Muscle layer of colon (tissue), 2 donors: ENCODE measurements at regions not wholly inside any gene's neighbourhood (a gene's known extent, or its start where the extent isn't known, plus 50 kb on each side); places are given as distances from the start of the nearest gene placed in this dataset.

Experiments used
- H3K27ac ChIP-seq: one replicate; pipeline ENCODE4 v1.7.0; 2013; ENCODE audit warnings: low read depth, mild to moderate bottlenecking, low read length, moderate library complexity
- H3K27me3 ChIP-seq, 2 donors: one replicate each; pipeline ENCODE4 v1.7.0; 2013; ENCODE audit warnings: low read length in 2 of 2, mild to moderate bottlenecking in 2 of 2; ENCODE audit not compliant: insufficient read depth in 2 of 2, control insufficient read depth in 1 of 2
- H3K36me3 ChIP-seq: one replicate; pipeline ENCODE4 v1.7.0; 2013; ENCODE audit warnings: mild to moderate bottlenecking, low read length; ENCODE audit not compliant: insufficient read depth
- H3K4me1 ChIP-seq: one replicate; pipeline ENCODE4 v1.7.0; 2013; ENCODE audit warnings: mild to moderate bottlenecking, low read length; ENCODE audit not compliant: insufficient read depth
- H3K4me3 ChIP-seq, 2 donors: one replicate each; pipeline ENCODE4 v1.7.0; 2013; ENCODE audit warnings: low read length in 2 of 2, low read depth in 1 of 2, mild to moderate bottlenecking in 1 of 2, moderate library complexity in 1 of 2
- H3K9ac ChIP-seq: one replicate; pipeline ENCODE4 v1.7.0; 2013; ENCODE audit warnings: low read length
- H3K9me3 ChIP-seq: one replicate; pipeline ENCODE4 v1.7.0; 2013; ENCODE audit warnings: mild to moderate bottlenecking, low read length
- donor health status: abdominal sarcoma.
- donor health status: Adenocarcinoma of cecum.

DNA sequence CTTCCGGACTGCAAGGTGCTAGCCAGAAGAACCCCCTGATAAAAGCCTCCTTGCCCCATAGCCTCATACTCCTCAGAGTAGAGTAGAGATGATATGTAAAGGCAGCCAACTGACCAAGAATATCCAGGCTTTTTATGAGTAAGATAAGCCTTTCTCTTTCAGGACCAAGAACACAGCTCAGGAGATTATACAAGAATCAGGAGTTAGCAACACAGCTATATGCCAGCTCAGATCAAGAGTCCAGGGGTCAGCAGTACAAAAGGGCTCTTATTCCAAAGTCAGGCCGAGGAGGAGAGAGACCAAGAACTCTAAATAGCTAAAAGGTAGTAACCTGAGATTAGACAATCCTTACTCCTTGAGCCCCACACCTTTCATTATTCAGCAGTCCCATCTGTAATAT lies 135.3 kb downstream of the BTG1 start:
- no peak overlapping the region for H3K9ac ChIP-seq
- H3K27me3 ChIP-seq: no peaks in the 10 kb centered on the region
- no peak overlapping the region for H3K4me3 ChIP-seq
- H3K4me1 ChIP-seq: no peaks in the 10 kb centered on the region
- no peak overlapping the region for H3K27ac ChIP-seq
- no peaks in the 10 kb centered on the region for H3K9me3 ChIP-seq
- no peaks in the 10 kb centered on the region for H3K36me3 ChIP-seq

DNA sequence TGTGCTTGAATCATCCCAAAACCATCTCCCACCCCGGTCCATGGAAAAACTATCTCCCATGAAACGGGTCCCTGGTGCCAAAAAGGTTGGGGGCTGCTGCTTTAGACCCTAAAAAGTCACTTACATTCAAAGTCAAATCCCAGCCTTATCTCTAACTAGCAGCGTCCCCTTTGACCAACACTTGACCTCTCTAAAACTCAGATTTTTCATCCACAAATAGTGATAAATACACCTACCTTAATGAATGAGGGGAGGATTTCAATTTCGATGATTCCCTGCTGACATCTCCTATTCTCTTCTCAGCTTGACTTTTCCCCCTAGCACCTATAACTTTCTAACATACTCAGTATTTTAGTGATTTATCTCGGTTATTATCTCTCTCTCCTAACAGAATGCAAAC lies 137.3 kb downstream of the BTG1 start:
- H3K4me1 ChIP-seq: no peaks in the 10 kb centered on the region
- H3K9ac ChIP-seq: no peak overlapping the region
- H3K9me3 ChIP-seq: no peaks in the 10 kb centered on the region
- H3K4me3 ChIP-seq: no peak overlapping the region
- no peaks in the 10 kb centered on the region for H3K36me3 ChIP-seq
- H3K27ac ChIP-seq: no peak overlapping the region
- no peaks in the 10 kb centered on the region for H3K27me3 ChIP-seq

- no peaks in the 10 kb centered on the region for H3K36me3 ChIP-seq
Measured at GRCh38 chr12:92007787-92008186, 137.9 kb downstream of the BTG1 start.

GRCh38 chr12:92003701-92004100 lies 141.9 kb downstream of the BTG1 start:
- Histone ChIP-seq H3K27me3 (no peaks in the 10 kb centered on the region), H3K4me1 (peaks cover 3% of the 10 kb centered on the region), H3K9me3 (no peaks in the 10 kb centered on the region), H3K27ac (no peak overlapping the region), H3K36me3 (no peaks in the 10 kb centered on the region), H3K9ac (no peak overlapping the region), H3K4me3 (no peak overlapping the region)

More at GRCh38 chr12:92007787-92008186, 137.9 kb downstream of the BTG1 start:
- Histone ChIP-seq H3K27ac (no peak overlapping the region), H3K27me3 (no peaks in the 10 kb centered on the region), H3K4me1 (peaks cover 3% of the 10 kb centered on the region), H3K9ac (no peak overlapping the region), H3K9me3 (no peaks in the 10 kb centered on the region), H3K4me3 (no peak overlapping the region)

DNA sequence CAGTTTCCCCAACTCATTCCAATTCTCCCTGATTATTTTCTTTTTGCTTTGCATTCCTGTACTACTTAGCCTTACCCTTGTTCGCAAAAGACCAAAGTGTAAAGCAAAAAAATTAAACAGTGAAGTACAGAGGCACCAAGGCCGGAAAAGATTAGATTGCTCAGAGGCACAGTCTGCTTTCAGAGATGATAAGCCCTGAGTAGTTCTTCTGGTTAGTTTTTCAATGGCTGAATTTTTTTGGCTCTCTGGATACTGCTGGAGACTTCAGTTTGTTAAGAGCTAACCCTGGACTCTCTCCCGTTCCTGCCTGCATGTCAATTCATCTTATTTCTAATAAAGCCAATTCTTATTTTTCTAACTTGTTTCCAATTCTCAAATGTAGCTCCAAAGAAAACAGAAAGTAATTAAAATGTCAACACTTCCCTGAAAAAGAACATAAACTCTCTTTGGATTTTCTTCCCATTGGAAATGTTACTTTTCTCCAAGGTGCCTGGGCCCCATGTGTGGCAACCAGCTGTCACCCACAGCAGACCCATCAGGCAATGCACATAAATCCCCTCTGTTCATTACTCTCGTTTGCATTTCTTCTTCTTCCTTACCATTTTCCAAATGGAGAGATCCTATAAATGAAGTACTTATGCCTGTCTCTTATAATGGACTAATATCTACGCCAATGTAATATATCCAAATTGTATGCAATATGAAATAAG lies 142.8 kb downstream of the BTG1 start:
- Histone ChIP-seq H3K9ac (no peak overlapping the region), H3K4me3 (no peak overlapping the region), H3K27me3 (no peaks in the 10 kb centered on the region), H3K36me3 (no peaks in the 10 kb centered on the region), H3K9me3 (no peaks in the 10 kb centered on the region), H3K27ac (no peak overlapping the region), H3K4me1 (peaks cover 3% of the 10 kb centered on the region)

- Histone ChIP-seq H3K27me3 (no peaks in the 10 kb centered on the region), H3K9me3 (no peaks in the 10 kb centered on the region), H3K36me3 (no peaks in the 10 kb centered on the region), H3K27ac (no peak overlapping the region), H3K9ac (no peak overlapping the region), H3K4me1 (peaks cover 3% of the 10 kb centered on the region), H3K4me3 (no peak overlapping the region)
Measured at GRCh38 chr12:92002195-92002649, 143.4 kb downstream of the BTG1 start.

GRCh38 chr12:92000597-92000996 lies 145.0 kb downstream of the BTG1 start:
- no peak overlapping the region for H3K4me3 ChIP-seq
- H3K9ac ChIP-seq: no peak overlapping the region
- no peaks in the 10 kb centered on the region for H3K9me3 ChIP-seq
- no peaks in the 10 kb centered on the region for H3K27me3 ChIP-seq
- peaks cover 3% of the 10 kb centered on the region for H3K4me1 ChIP-seq
- H3K27ac ChIP-seq: no peak overlapping the region
- H3K36me3 ChIP-seq: no peaks in the 10 kb centered on the region

GRCh38 chr12:91999823-92000222 lies 145.8 kb downstream of the BTG1 start:
- no peaks in the 10 kb centered on the region for H3K36me3 ChIP-seq
- no peaks in the 10 kb centered on the region for H3K9me3 ChIP-seq
- H3K4me1 ChIP-seq: peaks cover 3% of the 10 kb centered on the region
- H3K9ac ChIP-seq: no peak overlapping the region
- no peak overlapping the region for H3K27ac ChIP-seq
- H3K4me3 ChIP-seq: no peak overlapping the region
- no peaks in the 10 kb centered on the region for H3K27me3 ChIP-seq

DNA sequence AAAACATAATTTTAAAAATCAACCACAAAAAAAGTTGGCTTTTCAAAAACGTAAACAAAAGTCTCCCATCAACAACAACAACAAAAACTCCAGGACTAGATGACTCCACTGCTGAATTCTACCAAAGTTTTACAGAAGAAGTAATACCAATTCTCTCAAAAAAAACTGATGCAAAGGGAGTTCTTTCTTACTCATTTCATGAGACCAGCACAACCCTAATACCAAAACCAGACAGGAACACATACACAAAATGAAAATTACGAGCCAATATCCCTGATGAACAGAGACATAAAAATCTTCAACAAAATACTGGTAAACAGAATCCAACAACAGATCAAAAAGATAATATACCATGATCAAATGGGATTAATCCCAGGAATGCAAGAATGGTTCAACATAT lies 147.3 kb downstream of the BTG1 start:
- H3K27ac ChIP-seq: no peak overlapping the region
- no peak overlapping the region for H3K9ac ChIP-seq
- peaks cover 3% of the 10 kb centered on the region for H3K4me1 ChIP-seq
- no peaks in the 10 kb centered on the region for H3K27me3 ChIP-seq
- H3K4me3 ChIP-seq: no peak overlapping the region
- no peaks in the 10 kb centered on the region for H3K36me3 ChIP-seq
- no peaks in the 10 kb centered on the region for H3K9me3 ChIP-seq

DNA sequence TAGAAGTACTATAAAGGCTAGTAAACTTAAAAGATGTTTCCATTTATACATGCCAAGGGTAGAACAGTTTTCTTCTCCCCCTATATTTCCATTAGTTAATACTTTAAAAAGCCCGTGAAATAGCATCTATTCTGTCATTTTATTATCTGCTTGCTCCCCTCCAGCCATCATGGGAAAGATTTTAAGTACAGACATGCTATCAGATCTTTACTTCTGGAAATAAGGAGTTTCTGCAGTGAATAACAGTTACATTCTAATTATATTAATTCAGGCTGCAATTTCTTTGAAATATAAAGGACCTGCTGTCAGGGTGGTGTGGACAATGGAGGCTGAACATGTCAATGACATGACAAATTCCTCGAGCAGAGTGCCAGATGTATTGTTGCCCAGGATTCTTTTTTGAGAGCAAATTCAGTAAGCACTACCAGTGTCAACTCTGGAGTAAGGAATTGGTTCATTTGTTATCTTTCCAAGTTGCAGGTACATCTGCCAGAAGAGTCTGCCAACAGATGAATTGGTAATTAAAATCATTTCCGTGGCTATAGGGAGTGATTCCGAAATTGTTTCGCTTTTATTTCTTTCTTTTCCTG lies 151.3 kb downstream of the BTG1 start:
- Histone ChIP-seq H3K27ac (no peak overlapping the region), H3K36me3 (no peaks in the 10 kb centered on the region), H3K4me3 (no peak overlapping the region), H3K27me3 (no peaks in the 10 kb centered on the region), H3K9me3 (no peaks in the 10 kb centered on the region), H3K9ac (no peak overlapping the region), H3K4me1 (no peaks in the 10 kb centered on the region)

- Histone ChIP-seq H3K4me3 (no peak overlapping the region), H3K9ac (no peak overlapping the region), H3K36me3 (no peaks in the 10 kb centered on the region), H3K4me1 (no peaks in the 10 kb centered on the region), H3K9me3 (no peaks in the 10 kb centered on the region), H3K27ac (no peak overlapping the region), H3K27me3 (no peaks in the 10 kb centered on the region)
Measured at GRCh38 chr12:91993287-91994017, 152.2 kb downstream of the BTG1 start.
